A673 (cell line): ENCODE measurements at regions not wholly inside any gene's neighbourhood (a gene's known extent, or its start where the extent isn't known, plus 50 kb on each side); places are given as distances from the start of the nearest gene placed in this dataset.

Experiments
- EZH2 ChIP-seq: fragments of 200-600 bp; sonication (generic); IDR thresholded peaks from 2 replicates; pipeline ENCODE4 v1.6.1; 2017; ENCODE audit warnings: borderline replicate concordance, low read depth, mild to moderate bottlenecking, mixed read lengths, antibody characterized with exemption, low read length; ENCODE audit not compliant: poor library complexity, severe bottlenecking
- TF ChIP-seq, protein P1 (sequence below): fragments of 300-800, 200-600 bp; sonication (generic); conservative IDR thresholded peaks from 2 replicates; pipeline ENCODE4 v1.5.1; 2017; ENCODE audit warnings: low read depth, mild to moderate bottlenecking, antibody characterized with exemption, low read length, moderate library complexity, mixed read lengths

DNA sequence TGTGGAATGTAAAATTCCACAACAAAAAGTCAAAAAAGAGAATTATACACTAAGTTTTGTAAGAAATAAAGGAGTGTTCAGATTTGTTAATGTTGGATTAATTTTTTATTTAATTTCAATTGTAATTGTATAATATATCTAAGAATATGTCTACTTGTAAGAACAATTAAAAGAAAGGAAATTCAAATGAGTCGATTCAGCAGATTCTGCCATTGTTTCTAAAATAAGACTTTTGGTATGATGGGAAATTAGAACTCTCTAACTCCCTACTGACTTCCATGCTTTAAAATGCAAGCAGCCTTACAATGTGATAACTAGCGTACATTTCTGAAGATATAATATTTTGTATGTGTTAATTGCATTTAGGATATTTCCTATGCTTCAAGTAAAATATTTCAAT is 395.9 kb upstream of the ZNF717 start:
- TF ChIP-seq, protein P1, sequence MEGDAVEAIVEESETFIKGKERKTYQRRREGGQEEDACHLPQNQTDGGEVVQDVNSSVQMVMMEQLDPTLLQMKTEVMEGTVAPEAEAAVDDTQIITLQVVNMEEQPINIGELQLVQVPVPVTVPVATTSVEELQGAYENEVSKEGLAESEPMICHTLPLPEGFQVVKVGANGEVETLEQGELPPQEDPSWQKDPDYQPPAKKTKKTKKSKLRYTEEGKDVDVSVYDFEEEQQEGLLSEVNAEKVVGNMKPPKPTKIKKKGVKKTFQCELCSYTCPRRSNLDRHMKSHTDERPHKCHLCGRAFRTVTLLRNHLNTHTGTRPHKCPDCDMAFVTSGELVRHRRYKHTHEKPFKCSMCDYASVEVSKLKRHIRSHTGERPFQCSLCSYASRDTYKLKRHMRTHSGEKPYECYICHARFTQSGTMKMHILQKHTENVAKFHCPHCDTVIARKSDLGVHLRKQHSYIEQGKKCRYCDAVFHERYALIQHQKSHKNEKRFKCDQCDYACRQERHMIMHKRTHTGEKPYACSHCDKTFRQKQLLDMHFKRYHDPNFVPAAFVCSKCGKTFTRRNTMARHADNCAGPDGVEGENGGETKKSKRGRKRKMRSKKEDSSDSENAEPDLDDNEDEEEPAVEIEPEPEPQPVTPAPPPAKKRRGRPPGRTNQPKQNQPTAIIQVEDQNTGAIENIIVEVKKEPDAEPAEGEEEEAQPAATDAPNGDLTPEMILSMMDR = no peak
- TF ChIP-seq EZH2 = no peak
